GM21576 (cell line): ENCODE measurements at regions not wholly inside any gene's neighbourhood (a gene's known extent, or its start where the extent isn't known, plus 50 kb on each side); places are given as distances from the start of the nearest gene placed in this dataset.
"Not testable (repeated sequence)": the region's sequence is repeated elsewhere in the genome, so short reads cannot be mapped to it uniquely, and the experiment has no call there.

Experiments
- ATAC-seq: cut with Tn5 transposase; IDR thresholded peaks from one replicate; pipeline ENCODE4 v1.9.1; 2021; ENCODE audit warnings: mild to moderate bottlenecking, moderate library complexity; ENCODE audit not compliant: unreplicated experiment

- ATAC-seq, result no peak
Measured at GRCh38 chr19:28067882-28068281, 1145.1 kb downstream of the UQCRFS1 start.

- ATAC-seq, result no peak
Measured at GRCh38 chr19:28066988-28067387, 1146.0 kb downstream of the UQCRFS1 start.

- no peak for ATAC-seq
Measured at GRCh38 chr19:28066161-28066560, 1146.8 kb downstream of the UQCRFS1 start.

- ATAC-seq, result no peak
Measured at GRCh38 chr19:28065026-28065425, 1147.9 kb downstream of the UQCRFS1 start.

- no peak for ATAC-seq
Measured at GRCh38 chr19:28063702-28064101, 1149.2 kb downstream of the UQCRFS1 start.

GRCh38 chr19:28061111-28061510 lies 1151.8 kb downstream of the UQCRFS1 start:
- ATAC-seq, result no peak

GRCh38 chr19:28057026-28057425 lies 1155.9 kb downstream of the UQCRFS1 start:
- not testable (repeated sequence) for ATAC-seq

- ATAC-seq, result no peak
Measured at GRCh38 chr19:28051047-28051446, 1161.9 kb downstream of the UQCRFS1 start.

- no peak for ATAC-seq
Measured at GRCh38 chr19:28049875-28050274, 1163.1 kb downstream of the UQCRFS1 start.

- ATAC-seq, result no peak
Measured at GRCh38 chr19:28046932-28047331, 1166.0 kb downstream of the UQCRFS1 start.

- ATAC-seq, result no peak
Measured at GRCh38 chr19:28045621-28046020, 1167.3 kb downstream of the UQCRFS1 start.

GRCh38 chr19:28044477-28044876 lies 1168.5 kb downstream of the UQCRFS1 start:
- no peak for ATAC-seq

- no peak for ATAC-seq
Measured at GRCh38 chr19:28042516-28042915, 1170.4 kb downstream of the UQCRFS1 start.

- ATAC-seq, result no peak
Measured at GRCh38 chr19:28039677-28040381, 1173.1 kb downstream of the UQCRFS1 start.

GRCh38 chr19:28037186-28037585 lies 1175.8 kb downstream of the UQCRFS1 start:
- ATAC-seq, result no peak

- ATAC-seq, result no peak
Measured at GRCh38 chr19:28036486-28036885, 1176.5 kb downstream of the UQCRFS1 start.

- ATAC-seq, result no peak
Measured at GRCh38 chr19:28034936-28035335, 1178.0 kb downstream of the UQCRFS1 start.

- no peak for ATAC-seq
Measured at GRCh38 chr19:28028881-28029444, 1184.0 kb downstream of the UQCRFS1 start.

- ATAC-seq, result no peak
Measured at GRCh38 chr19:28027116-28027515, 1185.8 kb downstream of the UQCRFS1 start.

GRCh38 chr19:28026636-28027035 lies 1186.3 kb downstream of the UQCRFS1 start:
- ATAC-seq, result no peak

- ATAC-seq, result no peak
Measured at GRCh38 chr19:28024920-28025319, 1188.0 kb downstream of the UQCRFS1 start.

GRCh38 chr19:28023064-28023463 lies 1189.9 kb downstream of the UQCRFS1 start:
- ATAC-seq, result no peak

- ATAC-seq, result no peak
Measured at GRCh38 chr19:28022506-28022905, 1190.4 kb downstream of the UQCRFS1 start.
